Stomach (tissue), 4 donors: ENCODE measurements at regions not wholly inside any gene's neighbourhood (a gene's known extent, or its start where the extent isn't known, plus 50 kb on each side); places are given as distances from the start of the nearest gene placed in this dataset.

Experiments
- CTCF ChIP-seq, 7 experiments: fragments of 450-650 bp in 4 of 7; fragments of 200-600 bp in 3 of 7; sonication (generic) in 3 of 7; IDR thresholded peaks; one replicate each; pipeline ENCODE4 v1.5.1; 2016 to 2019; ENCODE audit warnings: antibody characterized with exemption in 7 of 7, control low read depth in 2 of 7, mild to moderate bottlenecking in 1 of 7
- EP300 ChIP-seq: sonication (generic); formaldehyde crosslinking; IDR thresholded peaks from one replicate; pipeline ENCODE4 v1.6.1; 2017; ENCODE audit warnings: antibody characterized with exemption
- POLR2A ChIP-seq, 4 donors: fragments of 450-650 bp; IDR thresholded peaks; one replicate each; pipeline ENCODE4 v1.6.1; 2016; ENCODE audit warnings: antibody characterized with exemption in 4 of 4, control low read depth in 2 of 4, mild to moderate bottlenecking in 1 of 4, moderate library complexity in 1 of 4
- POLR2AphosphoS5 ChIP-seq, 3 donors: sonication (generic); formaldehyde crosslinking; IDR thresholded peaks; one replicate each; pipeline ENCODE4 v1.6.1; 2016; ENCODE audit warnings: antibody characterized with exemption in 3 of 3

- TF ChIP-seq CTCF (IDR thresholded peaks at IDR 0.05): no peak
- no peak for TF ChIP-seq POLR2AphosphoS5 (IDR thresholded peaks at IDR 0.05)
- no peak for TF ChIP-seq EP300
- TF ChIP-seq POLR2A (IDR thresholded peaks at IDR 0.05): no peak
Observed at GRCh38 chr13:73932091-73932490, 202.1 kb downstream of the KLF12 start.
